AG09319 (cell line): ENCODE measurements at regions not wholly inside any gene's neighbourhood (a gene's known extent, or its start where the extent isn't known, plus 50 kb on each side); places are given as distances from the start of the nearest gene placed in this dataset.

ENCODE experiments used
- DNase-seq: peaks from one replicate; pipeline ENCODE4 v3.0.0-alpha.2; 2010; ENCODE audit warnings: low read depth; ENCODE audit errors: extremely low read depth
- CTCF ChIP-seq: IDR thresholded peaks from 2 replicates; pipeline ENCODE4 v1.5.1; 2011; ENCODE audit warnings: low read depth, mild to moderate bottlenecking, inconsistent platforms, low read length, moderate library complexity

- DNase-seq, result no peak
- TF ChIP-seq CTCF, result no peak
Observed at GRCh38 chr13:97142452-97142851, 79.7 kb upstream of the MBNL2 start.

GRCh38 chr13:97145057-97145456 is 77.1 kb upstream of the MBNL2 start:
- TF ChIP-seq CTCF, result no peak
- no peak for DNase-seq

GRCh38 chr13:97148894-97149293 is 73.2 kb upstream of the MBNL2 start:
- no peak for DNase-seq
- TF ChIP-seq CTCF, result no peak

- TF ChIP-seq CTCF, result no peak
- no peak for DNase-seq
Observed at GRCh38 chr13:97160421-97160820, 61.7 kb upstream of the MBNL2 start.

- TF ChIP-seq CTCF, result no peak
- no peak for DNase-seq
Observed at GRCh38 chr13:97161582-97162231, 60.4 kb upstream of the MBNL2 start.

GRCh38 chr13:97165502-97166425 is 56.4 kb upstream of the MBNL2 start:
- no peak for DNase-seq
- TF ChIP-seq CTCF, result no peak

GRCh38 chr13:97171136-97171535 is 51.0 kb upstream of the MBNL2 start:
- no peak for TF ChIP-seq CTCF
- DNase-seq, result no peak
